ENCODE measurements at regions not wholly inside any gene's neighbourhood (a gene's known extent, or its start where the extent isn't known, plus 50 kb on each side); places are given as distances from the start of the nearest gene placed in this dataset.
"Not testable (repeated sequence)": the region's sequence is repeated elsewhere in the genome, so short reads cannot be mapped to it uniquely, and the experiment has no call there.

DNA sequence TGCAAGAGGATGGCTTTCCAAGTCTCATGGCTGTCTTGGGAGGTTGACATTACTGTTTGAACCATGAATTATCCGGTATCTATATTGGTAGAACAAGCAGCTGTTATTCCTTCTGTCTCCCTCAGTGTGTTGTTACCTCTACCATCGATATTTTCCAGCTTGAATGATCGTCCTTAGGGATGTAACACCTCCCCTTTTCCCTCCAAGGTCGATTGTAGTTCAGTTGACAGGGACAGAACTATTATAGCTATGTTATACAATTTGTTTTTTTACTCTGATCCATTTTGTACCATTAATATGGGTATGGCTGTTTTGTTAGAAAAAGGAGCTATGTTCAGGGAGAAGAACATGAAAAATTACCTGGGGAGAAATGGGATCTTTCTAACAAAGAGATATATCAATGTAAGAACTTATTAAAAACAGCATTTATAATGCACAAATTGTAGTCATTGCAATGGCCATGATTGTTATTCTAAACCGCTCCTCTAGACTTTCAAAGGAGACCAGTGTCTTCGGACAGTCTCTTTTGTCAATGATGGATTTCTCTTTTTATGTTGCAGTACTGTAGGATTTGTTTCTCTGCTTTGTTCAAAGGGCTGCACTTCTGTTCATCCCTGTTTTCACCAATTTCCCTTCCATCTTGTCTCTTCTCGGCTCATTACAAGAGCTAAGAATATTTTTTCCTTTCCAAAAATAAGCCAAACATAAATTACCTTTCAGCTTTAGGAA, 1535.5 kb downstream of the KHDRBS2 start:
- H3K4me1 ChIP-seq (ENCODE audit: control insufficient read depth, insufficient read depth, low read length); H3K27ac ChIP-seq (ENCODE audit: low read length); H3K9me3 ChIP-seq (ENCODE audit: control insufficient read depth, low read depth, low read length); H3K36me3 ChIP-seq (ENCODE audit: control insufficient read depth, insufficient read depth, low read length); DNase-seq; H3K4me3 ChIP-seq (ENCODE audit: low read length); H3K27me3 ChIP-seq (ENCODE audit: control insufficient read depth, insufficient read depth, low read length): not testable (repeated sequence)
- 80% methylated on average over 1 of the region's 7 CpGs for WGBS (ENCODE audit: insufficient coverage, low lambda C conversion rate)

- H3K4me3 ChIP-seq (ENCODE audit: low read length); H3K27ac ChIP-seq (ENCODE audit: low read length): not testable (repeated sequence)
- 65% methylated on average over 2 of the region's 2 CpGs for WGBS (ENCODE audit: insufficient coverage, low lambda C conversion rate)
Measured at GRCh38 chr6:60747765-60748556, 1538.1 kb downstream of the KHDRBS2 start.

DNA sequence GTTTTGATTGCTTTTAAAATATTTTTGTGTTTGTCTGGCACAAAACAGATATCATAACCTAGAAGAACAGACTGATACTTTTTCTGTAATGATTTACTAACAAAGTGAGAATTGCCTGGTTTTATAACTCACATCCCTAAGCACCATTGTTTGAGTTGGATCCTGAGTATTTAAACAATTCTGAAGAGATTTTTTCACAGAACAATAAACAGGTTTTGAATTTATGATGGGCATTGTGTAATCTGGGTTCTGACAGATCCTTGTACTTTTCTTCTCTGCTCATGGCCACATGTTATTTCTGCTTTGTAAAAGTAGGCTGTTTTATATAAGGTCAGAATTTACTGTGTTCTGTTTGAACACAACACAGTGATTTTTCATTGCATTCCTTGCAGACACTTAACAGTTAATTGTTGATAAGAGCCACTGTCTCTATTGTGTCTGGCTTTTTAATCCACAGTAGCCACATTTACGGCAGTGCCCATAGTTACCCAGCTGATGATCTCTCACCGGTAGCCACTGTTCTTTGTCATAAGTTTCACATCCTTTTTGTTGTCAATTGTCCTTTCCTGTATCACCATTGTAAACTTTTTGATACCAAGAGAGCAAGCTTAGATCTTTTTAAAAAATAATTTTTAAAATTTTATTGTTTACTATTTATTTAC, 1548.1 kb downstream of the KHDRBS2 start:
- not testable (repeated sequence) for H3K27me3 ChIP-seq (ENCODE audit: control insufficient read depth, insufficient read depth, low read length); H3K4me3 ChIP-seq (ENCODE audit: low read length); H3K36me3 ChIP-seq (ENCODE audit: control insufficient read depth, insufficient read depth, low read length); H3K4me1 ChIP-seq (ENCODE audit: control insufficient read depth, insufficient read depth, low read length); H3K27ac ChIP-seq (ENCODE audit: low read length); H3K9me3 ChIP-seq (ENCODE audit: control insufficient read depth, low read depth, low read length)
- WGBS (ENCODE audit: insufficient coverage, low lambda C conversion rate), result 27% methylated on average over 2 of the region's 2 CpGs
- DNase-seq, result peak in 1 of 2 donors; percentile 9

More at GRCh38 chr6:60747765-60748556, 1538.1 kb downstream of the KHDRBS2 start:
- H3K9me3 ChIP-seq (ENCODE audit: control insufficient read depth, low read depth, low read length); H3K27me3 ChIP-seq (ENCODE audit: control insufficient read depth, insufficient read depth, low read length); H3K36me3 ChIP-seq (ENCODE audit: control insufficient read depth, insufficient read depth, low read length); H3K4me1 ChIP-seq (ENCODE audit: control insufficient read depth, insufficient read depth, low read length); DNase-seq: not testable (repeated sequence)

DNA sequence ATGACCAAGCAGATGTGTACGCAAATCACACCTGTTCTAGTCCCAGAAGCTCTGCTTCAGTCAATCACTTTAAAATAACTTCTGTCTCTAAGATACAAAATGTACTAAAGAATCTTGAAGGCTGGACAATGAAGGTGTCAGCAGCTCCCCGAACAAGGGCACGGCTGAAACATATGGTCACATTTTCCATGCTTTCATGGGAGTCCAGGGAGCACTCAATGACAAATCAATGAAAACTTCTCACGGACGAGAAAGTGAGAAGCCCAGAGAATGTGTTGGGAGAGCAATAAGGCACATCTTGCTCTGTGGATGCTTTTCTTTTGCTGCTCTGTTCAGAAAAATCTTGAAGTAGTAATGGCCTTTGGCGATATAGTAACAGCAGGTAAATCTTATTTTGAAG, 1548.7 kb downstream of the KHDRBS2 start:
- H3K27ac ChIP-seq (ENCODE audit: low read length); H3K9me3 ChIP-seq (ENCODE audit: control insufficient read depth, low read depth, low read length); H3K4me3 ChIP-seq (ENCODE audit: low read length); H3K4me1 ChIP-seq (ENCODE audit: control insufficient read depth, insufficient read depth, low read length); H3K36me3 ChIP-seq (ENCODE audit: control insufficient read depth, insufficient read depth, low read length); DNase-seq; H3K27me3 ChIP-seq (ENCODE audit: control insufficient read depth, insufficient read depth, low read length): not testable (repeated sequence)
- 6% methylated on average over 3 of the region's 6 CpGs for WGBS (ENCODE audit: insufficient coverage, low lambda C conversion rate)

DNA sequence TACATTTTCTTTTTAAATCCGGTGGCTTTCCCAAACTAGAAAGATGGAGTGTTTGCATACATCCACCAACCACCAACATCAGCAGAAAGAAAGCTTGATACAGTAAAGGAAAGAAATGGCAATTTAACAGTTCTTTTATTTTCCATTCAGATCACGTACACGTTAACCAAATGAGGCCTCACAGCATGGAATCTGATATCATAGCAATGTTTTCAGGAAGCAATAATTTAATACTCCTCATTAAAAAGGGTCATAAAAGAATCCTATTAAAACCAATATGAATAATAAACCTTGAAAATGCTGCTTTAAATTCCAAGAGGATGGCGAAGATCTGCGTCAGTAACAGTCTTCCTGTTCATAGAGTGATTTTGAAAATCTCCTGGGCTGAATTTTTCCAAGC, 1562.1 kb downstream of the KHDRBS2 start:
- not testable (repeated sequence) for H3K27ac ChIP-seq (ENCODE audit: low read length); H3K36me3 ChIP-seq (ENCODE audit: control insufficient read depth, insufficient read depth, low read length); DNase-seq; H3K9me3 ChIP-seq (ENCODE audit: control insufficient read depth, low read depth, low read length); H3K4me1 ChIP-seq (ENCODE audit: control insufficient read depth, insufficient read depth, low read length); H3K27me3 ChIP-seq (ENCODE audit: control insufficient read depth, insufficient read depth, low read length); H3K4me3 ChIP-seq (ENCODE audit: low read length)
- WGBS (ENCODE audit: insufficient coverage, low lambda C conversion rate), result 92% methylated on average over 2 of the region's 5 CpGs

DNA sequence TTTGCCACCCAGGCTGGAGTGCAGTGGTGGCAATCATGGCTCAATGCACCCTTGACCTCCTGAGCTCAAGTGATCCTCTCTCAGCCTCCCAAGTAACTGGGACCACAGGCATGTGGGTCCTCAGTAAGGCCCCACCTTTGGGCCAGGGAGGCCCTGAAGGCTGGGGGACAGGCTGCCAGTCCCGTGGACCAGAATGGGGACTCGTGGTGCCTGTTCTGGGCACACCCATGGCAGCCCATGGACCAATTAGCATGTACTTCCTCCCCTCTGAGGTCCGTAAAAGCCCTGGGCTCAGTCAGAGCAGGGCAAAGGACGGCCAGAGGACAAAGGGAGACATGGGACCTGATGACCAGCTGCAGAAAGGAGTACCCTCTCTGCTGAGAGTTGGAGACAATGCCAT, 1590.8 kb downstream of the KHDRBS2 start:
- Histone ChIP-seq H3K27me3 (ENCODE audit: control insufficient read depth, insufficient read depth, low read length) (no peaks in the 10 kb centered on the region), H3K4me3 (ENCODE audit: low read length) (no peak overlapping the region), H3K4me1 (ENCODE audit: control insufficient read depth, insufficient read depth, low read length) (no peaks in the 10 kb centered on the region), H3K9me3 (ENCODE audit: control insufficient read depth, low read depth, low read length) (no peaks in the 10 kb centered on the region), H3K36me3 (ENCODE audit: control insufficient read depth, insufficient read depth, low read length) (no peaks in the 10 kb centered on the region), H3K27ac (ENCODE audit: low read length) (no peak overlapping the region)
- WGBS (ENCODE audit: insufficient coverage, low lambda C conversion rate), result no CpG with 5 or more reads among the region's 4 CpGs
- no peak for DNase-seq

- WGBS (ENCODE audit: insufficient coverage, low lambda C conversion rate), result 50% methylated on average over 1 of the region's 1 CpG
- H3K9me3 ChIP-seq (ENCODE audit: control insufficient read depth, low read depth, low read length), result no peaks in the 10 kb centered on the region
- H3K4me3 ChIP-seq (ENCODE audit: low read length), result no peak overlapping the region
- no peaks in the 10 kb centered on the region for H3K27me3 ChIP-seq (ENCODE audit: control insufficient read depth, insufficient read depth, low read length)
- no peak for DNase-seq
- no peaks in the 10 kb centered on the region for H3K4me1 ChIP-seq (ENCODE audit: control insufficient read depth, insufficient read depth, low read length)
- H3K36me3 ChIP-seq (ENCODE audit: control insufficient read depth, insufficient read depth, low read length), result no peaks in the 10 kb centered on the region
- H3K27ac ChIP-seq (ENCODE audit: low read length), result no peak overlapping the region
Measured at GRCh38 chr6:60687085-60687484, 1598.9 kb downstream of the KHDRBS2 start.

DNA sequence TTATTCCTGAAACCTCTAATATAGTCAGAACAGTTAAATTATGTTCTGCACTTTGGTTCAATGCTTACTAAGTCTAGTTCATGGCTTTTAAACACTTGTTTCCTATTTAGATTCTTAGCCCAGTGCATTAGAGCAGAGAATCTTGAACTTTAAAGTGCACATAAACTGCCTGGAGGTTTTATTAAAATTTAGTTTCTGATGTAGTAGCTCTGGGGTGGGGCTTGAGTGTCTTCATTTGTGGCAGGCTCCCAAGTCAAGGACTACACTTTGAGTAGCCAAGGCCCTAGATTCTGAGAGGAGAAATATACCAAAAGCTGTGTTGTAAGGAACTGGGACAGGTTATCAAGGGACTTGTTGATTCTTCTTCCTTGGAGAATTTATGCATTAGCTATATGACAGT, 1604.2 kb downstream of the KHDRBS2 start:
- Histone ChIP-seq H3K4me1 (ENCODE audit: control insufficient read depth, insufficient read depth, low read length) (no peaks in the 10 kb centered on the region), H3K27ac (ENCODE audit: low read length) (no peak overlapping the region), H3K36me3 (ENCODE audit: control insufficient read depth, insufficient read depth, low read length) (no peaks in the 10 kb centered on the region), H3K27me3 (ENCODE audit: control insufficient read depth, insufficient read depth, low read length) (no peaks in the 10 kb centered on the region), H3K4me3 (ENCODE audit: low read length) (no peak overlapping the region), H3K9me3 (ENCODE audit: control insufficient read depth, low read depth, low read length) (no peaks in the 10 kb centered on the region)
- DNase-seq, result no peak

GRCh38 chr6:60679175-60679574, 1606.8 kb downstream of the KHDRBS2 start:
- Histone ChIP-seq H3K4me3 (ENCODE audit: low read length) (no peak overlapping the region), H3K9me3 (ENCODE audit: control insufficient read depth, low read depth, low read length) (no peaks in the 10 kb centered on the region), H3K4me1 (ENCODE audit: control insufficient read depth, insufficient read depth, low read length) (no peaks in the 10 kb centered on the region), H3K27ac (ENCODE audit: low read length) (no peak overlapping the region), H3K27me3 (ENCODE audit: control insufficient read depth, insufficient read depth, low read length) (no peaks in the 10 kb centered on the region), H3K36me3 (ENCODE audit: control insufficient read depth, insufficient read depth, low read length) (no peaks in the 10 kb centered on the region)
- no CpG with 5 or more reads among the region's 2 CpGs for WGBS (ENCODE audit: insufficient coverage, low lambda C conversion rate)
- DNase-seq, result no peak

- H3K36me3 ChIP-seq (ENCODE audit: control insufficient read depth, insufficient read depth, low read length), result no peaks in the 10 kb centered on the region
- no peak overlapping the region for H3K4me3 ChIP-seq (ENCODE audit: low read length)
- H3K4me1 ChIP-seq (ENCODE audit: control insufficient read depth, insufficient read depth, low read length), result no peaks in the 10 kb centered on the region
- no peaks in the 10 kb centered on the region for H3K9me3 ChIP-seq (ENCODE audit: control insufficient read depth, low read depth, low read length)
- no peak overlapping the region for H3K27ac ChIP-seq (ENCODE audit: low read length)
- no peak for DNase-seq
- no peaks in the 10 kb centered on the region for H3K27me3 ChIP-seq (ENCODE audit: control insufficient read depth, insufficient read depth, low read length)
Measured at GRCh38 chr6:60671369-60671768, 1614.7 kb downstream of the KHDRBS2 start.
